Hepatocyte (in vitro differentiated cells): ENCODE measurements at regions not wholly inside any gene's neighbourhood (a gene's known extent, or its start where the extent isn't known, plus 50 kb on each side); places are given as distances from the start of the nearest gene placed in this dataset.

Source experiments
- DNase-seq: peaks from one replicate; pipeline ENCODE4 v3.0.0-alpha.2; 2016; ENCODE audit warnings: low spot score
- H2AFZ ChIP-seq: fragments of 200-600 bp; sonication (generic); 2 replicates; pipeline ENCODE4 v1.6.0; 2016; ENCODE audit warnings: antibody characterized with exemption, mild to moderate bottlenecking
- H3K27ac ChIP-seq: fragments of 200-600 bp; sonication (generic); 2 replicates; pipeline ENCODE4 v1.5.1; 2016; ENCODE audit warnings: mild to moderate bottlenecking
- H3K27me3 ChIP-seq: fragments of 200-600 bp; sonication (generic); 2 replicates; pipeline ENCODE4 v1.6.1; 2016
- H3K36me3 ChIP-seq: fragments of 200-600 bp; sonication (generic); replicated peaks from 2 replicates; pipeline ENCODE4 v1.5.1; 2016; ENCODE audit warnings: low read depth; ENCODE audit not compliant: insufficient read depth
- H3K4me1 ChIP-seq: fragments of 200-600 bp; sonication (generic); 2 replicates; pipeline ENCODE4 v1.5.1; 2016; ENCODE audit warnings: mild to moderate bottlenecking, moderate library complexity; ENCODE audit not compliant: insufficient read depth
- H3K4me2 ChIP-seq: fragments of 200-600 bp; sonication (generic); 2 replicates; pipeline ENCODE4 v1.6.0; 2016
- H3K4me3 ChIP-seq: fragments of 200-600 bp; sonication (generic); 2 replicates; pipeline ENCODE4 v1.5.1; 2016; ENCODE audit warnings: mild to moderate bottlenecking
- H3K79me2 ChIP-seq: fragments of 200-600 bp; sonication (generic); 2 replicates; pipeline ENCODE4 v1.6.0; 2017; ENCODE audit warnings: mild to moderate bottlenecking
- H3K9me2 ChIP-seq: fragments of 200-600 bp; sonication (generic); replicated peaks from 2 replicates; pipeline ENCODE4 v1.6.0; 2017; ENCODE audit warnings: mild to moderate bottlenecking; ENCODE audit not compliant: insufficient read depth
- H3K9me3 ChIP-seq: fragments of 200-600 bp; sonication (generic); 2 replicates; pipeline ENCODE4 v1.5.1; 2016; ENCODE audit warnings: low read depth, mild to moderate bottlenecking
- H4K20me1 ChIP-seq: fragments of 200-600 bp; sonication (generic); 2 replicates; pipeline ENCODE4 v1.6.0; 2016; ENCODE audit warnings: mild to moderate bottlenecking; ENCODE audit not compliant: insufficient read depth, poor library complexity, severe bottlenecking
- CTCF ChIP-seq: fragments of 200-600 bp; sonication (generic); IDR thresholded peaks from 2 replicates; pipeline ENCODE4 v1.5.1; 2016; ENCODE audit warnings: antibody characterized with exemption, mild to moderate bottlenecking; ENCODE audit not compliant: poor library complexity
- EZH2 ChIP-seq: fragments of 200-600 bp; sonication (generic); IDR thresholded peaks from 2 replicates; pipeline ENCODE4 v1.6.1; 2016; ENCODE audit warnings: antibody characterized with exemption, mild to moderate bottlenecking, borderline replicate concordance
- EZH2phosphoT487 ChIP-seq: fragments of 200-600 bp; sonication (generic); IDR thresholded peaks from one replicate; pipeline ENCODE4 v1.6.1; 2018; ENCODE audit warnings: antibody characterized with exemption, mild to moderate bottlenecking, low read depth, moderate library complexity; ENCODE audit not compliant: unreplicated experiment, severe bottlenecking
- WGBS: methylation state at CpG from one replicate; pipeline ENCODE4 v1.1.6; 2016; ENCODE audit warnings: low lambda C conversion rate; ENCODE audit errors: missing lambda C conversion rate; 5-methylcytosine and 5-hydroxymethylcytosine counted together

- H3K36me3 ChIP-seq = no peaks in the 10 kb centered on the region
- DNase-seq = no peak
- H3K9me2 ChIP-seq = no peaks in the 10 kb centered on the region
- H2AFZ ChIP-seq = no peak overlapping the region
- no peak overlapping the region for H3K4me3 ChIP-seq
- no peak for TF ChIP-seq EZH2phosphoT487
- TF ChIP-seq EZH2 = no peak
- no peak for TF ChIP-seq CTCF
- no peaks in the 10 kb centered on the region for H4K20me1 ChIP-seq
- no peaks in the 10 kb centered on the region for H3K79me2 ChIP-seq
- no peak overlapping the region for H3K27ac ChIP-seq
- no peaks in the 10 kb centered on the region for H3K4me1 ChIP-seq
- H3K27me3 ChIP-seq = peaks cover 2% of the 10 kb centered on the region
- no peaks in the 10 kb centered on the region for H3K9me3 ChIP-seq
- 95% methylated on average over 2 of the region's 2 CpGs for WGBS
- no peak overlapping the region for H3K4me2 ChIP-seq
These were observed 63.0 kb upstream of the EYA2 start for GRCh38 chr20:46831633-46832011.

GRCh38 chr20:46832555-46832954 lies 62.1 kb upstream of the EYA2 start:
- Histone ChIP-seq H3K79me2 (no peaks in the 10 kb centered on the region), H3K9me2 (no peaks in the 10 kb centered on the region), H3K9me3 (no peaks in the 10 kb centered on the region), H3K27ac (no peak overlapping the region), H3K4me2 (no peak overlapping the region), H3K36me3 (no peaks in the 10 kb centered on the region), H2AFZ (no peak overlapping the region), H3K4me3 (no peak overlapping the region), H3K4me1 (no peaks in the 10 kb centered on the region), H3K27me3 (peaks cover 2% of the 10 kb centered on the region), H4K20me1 (no peaks in the 10 kb centered on the region)
- 88% methylated on average over 3 of the region's 3 CpGs for WGBS
- DNase-seq = no peak
- TF ChIP-seq EZH2 = no peak
- no peak for TF ChIP-seq CTCF
- no peak for TF ChIP-seq EZH2phosphoT487

- no peak for TF ChIP-seq CTCF
- TF ChIP-seq EZH2phosphoT487 = no peak
- TF ChIP-seq EZH2 = no peak
- no peaks in the 10 kb centered on the region for H3K36me3 ChIP-seq
- H3K9me2 ChIP-seq = no peaks in the 10 kb centered on the region
- no peak overlapping the region for H2AFZ ChIP-seq
- H3K79me2 ChIP-seq = no peaks in the 10 kb centered on the region
- H3K4me1 ChIP-seq = no peaks in the 10 kb centered on the region
- no peaks in the 10 kb centered on the region for H3K9me3 ChIP-seq
- H3K4me3 ChIP-seq = no peak overlapping the region
- no peaks in the 10 kb centered on the region for H4K20me1 ChIP-seq
- H3K27me3 ChIP-seq = peaks cover 2% of the 10 kb centered on the region
- DNase-seq = no peak
- H3K4me2 ChIP-seq = no peak overlapping the region
- H3K27ac ChIP-seq = no peak overlapping the region
- WGBS = 87% methylated on average over 3 of the region's 3 CpGs
These were observed 61.3 kb upstream of the EYA2 start for GRCh38 chr20:46833360-46833759.

- H3K27ac ChIP-seq = no peak overlapping the region
- H4K20me1 ChIP-seq = no peaks in the 10 kb centered on the region
- H3K79me2 ChIP-seq = no peaks in the 10 kb centered on the region
- H3K36me3 ChIP-seq = no peaks in the 10 kb centered on the region
- H2AFZ ChIP-seq = no peak overlapping the region
- no peak for TF ChIP-seq EZH2
- TF ChIP-seq CTCF = no peak
- TF ChIP-seq EZH2phosphoT487 = no peak
- no peaks in the 10 kb centered on the region for H3K4me1 ChIP-seq
- no peaks in the 10 kb centered on the region for H3K9me2 ChIP-seq
- DNase-seq = no peak
- no peaks in the 10 kb centered on the region for H3K9me3 ChIP-seq
- no peak overlapping the region for H3K4me3 ChIP-seq
- no peaks in the 10 kb centered on the region for H3K27me3 ChIP-seq
- WGBS = 77% methylated on average over 1 of the region's 1 CpG
- no peak overlapping the region for H3K4me2 ChIP-seq
These were observed 59.2 kb upstream of the EYA2 start for GRCh38 chr20:46835418-46835817.
